ENCODE measurements at regions not wholly inside any gene's neighbourhood (a gene's known extent, or its start where the extent isn't known, plus 50 kb on each side); places are given as distances from the start of the nearest gene placed in this dataset.

GRCh38 chr13:104530741-104531140, 1464.5 kb upstream of the SLC10A2 start:
- Histone ChIP-seq H3K9me3 (ENCODE audit: control insufficient read depth, insufficient read depth, low read length) (no peaks in the 10 kb centered on the region), H3K4me3 (ENCODE audit: low read length) (no peak overlapping the region), H3K36me3 (ENCODE audit: control insufficient read depth, low read length) (no peaks in the 10 kb centered on the region), H3K27ac (ENCODE audit: low read depth, low read length) (no peak overlapping the region), H3K79me2 (ENCODE audit: control insufficient read depth, low read length) (no peaks in the 10 kb centered on the region), H3F3A (ENCODE audit: control insufficient read depth, insufficient read depth) (no peaks in the 10 kb centered on the region), H3K4me2 (ENCODE audit: low read length) (no peak overlapping the region), H3K9me2 (replicated peaks; ENCODE audit: control insufficient read depth, low read length) (no peaks in the 10 kb centered on the region), H3K4me1 (ENCODE audit: control insufficient read depth, low read length) (no peaks in the 10 kb centered on the region), H4K20me1 (ENCODE audit: control insufficient read depth, insufficient read depth, low read depth, low read length) (no peaks in the 10 kb centered on the region), H3K27me3 (ENCODE audit: control insufficient read depth, low read length) (no peaks in the 10 kb centered on the region)
- no peak for TF ChIP-seq EZH2phosphoT487 (IDR thresholded peaks at IDR 0.05; ENCODE audit: borderline replicate concordance, low read length)
- no peak for TF ChIP-seq CTCF (IDR thresholded peaks at IDR 0.05; ENCODE audit: low read depth, low read length, poor library complexity, severe bottlenecking)

GRCh38 chr13:104526561-104526960, 1460.3 kb upstream of the SLC10A2 start:
- no peaks in the 10 kb centered on the region for H3K27me3 ChIP-seq (ENCODE audit: control insufficient read depth, low read length)
- H4K20me1 ChIP-seq (ENCODE audit: control insufficient read depth, insufficient read depth, low read depth, low read length): no peaks in the 10 kb centered on the region
- H3K9me2 ChIP-seq (replicated peaks; ENCODE audit: control insufficient read depth, low read length): no peaks in the 10 kb centered on the region
- H3K9me3 ChIP-seq (ENCODE audit: control insufficient read depth, insufficient read depth, low read length): peaks cover 6% of the 10 kb centered on the region; the same call in 1 of the 2 replicates
- no peak for TF ChIP-seq EZH2phosphoT487 (IDR thresholded peaks at IDR 0.05; ENCODE audit: borderline replicate concordance, low read length)
- no peak for TF ChIP-seq CTCF (IDR thresholded peaks at IDR 0.05; ENCODE audit: low read depth, low read length, poor library complexity, severe bottlenecking)
- no peaks in the 10 kb centered on the region for H3K36me3 ChIP-seq (ENCODE audit: control insufficient read depth, low read length)
- no peaks in the 10 kb centered on the region for H3K4me1 ChIP-seq (ENCODE audit: control insufficient read depth, low read length)
- no peaks in the 10 kb centered on the region for H3F3A ChIP-seq (ENCODE audit: control insufficient read depth, insufficient read depth)
- no peak overlapping the region for H3K4me3 ChIP-seq (ENCODE audit: low read length)
- no peak overlapping the region for H3K4me2 ChIP-seq (ENCODE audit: low read length)
- no peak overlapping the region for H3K27ac ChIP-seq (ENCODE audit: low read depth, low read length)
- no peaks in the 10 kb centered on the region for H3K79me2 ChIP-seq (ENCODE audit: control insufficient read depth, low read length)

GRCh38 chr13:104525467-104525866, 1459.2 kb upstream of the SLC10A2 start:
- Histone ChIP-seq H4K20me1 (ENCODE audit: control insufficient read depth, insufficient read depth, low read depth, low read length) (no peaks in the 10 kb centered on the region), H3K36me3 (ENCODE audit: control insufficient read depth, low read length) (no peaks in the 10 kb centered on the region), H3K4me3 (ENCODE audit: low read length) (no peak overlapping the region), H3K4me2 (ENCODE audit: low read length) (no peak overlapping the region), H3K9me2 (replicated peaks; ENCODE audit: control insufficient read depth, low read length) (no peaks in the 10 kb centered on the region), H3K4me1 (ENCODE audit: control insufficient read depth, low read length) (no peaks in the 10 kb centered on the region), H3K79me2 (ENCODE audit: control insufficient read depth, low read length) (no peaks in the 10 kb centered on the region), H3K27me3 (ENCODE audit: control insufficient read depth, low read length) (no peaks in the 10 kb centered on the region), H3K27ac (ENCODE audit: low read depth, low read length) (no peak overlapping the region), H3K9me3 (ENCODE audit: control insufficient read depth, insufficient read depth, low read length) (peaks cover 6% of the 10 kb centered on the region; the same call in 1 of the 2 replicates), H3F3A (ENCODE audit: control insufficient read depth, insufficient read depth) (no peaks in the 10 kb centered on the region)
- TF ChIP-seq CTCF (IDR thresholded peaks at IDR 0.05; ENCODE audit: low read depth, low read length, poor library complexity, severe bottlenecking) (no peak), EZH2phosphoT487 (IDR thresholded peaks at IDR 0.05; ENCODE audit: borderline replicate concordance, low read length) (no peak)
